Chondrocyte (in vitro differentiated cells): ENCODE measurements at regions not wholly inside any gene's neighbourhood (a gene's known extent, or its start where the extent isn't known, plus 50 kb on each side); places are given as distances from the start of the nearest gene placed in this dataset.

Experiments used
- DNase-seq: peaks from one replicate; pipeline ENCODE4 v3.0.0; 2021; ENCODE audit warnings: mixed read lengths, low spot score
- H3K27ac Mint-ChIP-seq: one replicate; pipeline ENCODE4 v1.8.0; 2021; ENCODE audit warnings: mild to moderate bottlenecking, moderate library complexity, mixed read lengths; ENCODE audit not compliant: unreplicated experiment
- H3K27me3 Mint-ChIP-seq: 2 replicates; pipeline ENCODE4 v1.8.0; 2021; ENCODE audit warnings: low read depth, mixed read lengths
- H3K36me3 Mint-ChIP-seq: 2 replicates; pipeline ENCODE4 v1.8.0; 2021; ENCODE audit warnings: low read depth, mixed read lengths
- H3K4me1 Mint-ChIP-seq: 2 replicates; pipeline ENCODE4 v1.8.0; 2021; ENCODE audit warnings: low read depth, mild to moderate bottlenecking, mixed read lengths
- H3K4me3 Mint-ChIP-seq: one replicate; pipeline ENCODE4 v1.8.0; 2021; ENCODE audit warnings: mild to moderate bottlenecking, moderate library complexity, mixed read lengths; ENCODE audit not compliant: unreplicated experiment
- H3K9me3 Mint-ChIP-seq: 2 replicates; pipeline ENCODE4 v1.8.0; 2021; ENCODE audit warnings: low read depth, mixed read lengths
- TF ChIP-seq, protein P1 (sequence below): fragments of 200-600 bp; sonication (generic); IDR thresholded peaks from 2 replicates; pipeline ENCODE4 v1.5.0; 2021; ENCODE audit warnings: antibody characterized with exemption, mild to moderate bottlenecking, moderate library complexity

- TF ChIP-seq, protein P1, sequence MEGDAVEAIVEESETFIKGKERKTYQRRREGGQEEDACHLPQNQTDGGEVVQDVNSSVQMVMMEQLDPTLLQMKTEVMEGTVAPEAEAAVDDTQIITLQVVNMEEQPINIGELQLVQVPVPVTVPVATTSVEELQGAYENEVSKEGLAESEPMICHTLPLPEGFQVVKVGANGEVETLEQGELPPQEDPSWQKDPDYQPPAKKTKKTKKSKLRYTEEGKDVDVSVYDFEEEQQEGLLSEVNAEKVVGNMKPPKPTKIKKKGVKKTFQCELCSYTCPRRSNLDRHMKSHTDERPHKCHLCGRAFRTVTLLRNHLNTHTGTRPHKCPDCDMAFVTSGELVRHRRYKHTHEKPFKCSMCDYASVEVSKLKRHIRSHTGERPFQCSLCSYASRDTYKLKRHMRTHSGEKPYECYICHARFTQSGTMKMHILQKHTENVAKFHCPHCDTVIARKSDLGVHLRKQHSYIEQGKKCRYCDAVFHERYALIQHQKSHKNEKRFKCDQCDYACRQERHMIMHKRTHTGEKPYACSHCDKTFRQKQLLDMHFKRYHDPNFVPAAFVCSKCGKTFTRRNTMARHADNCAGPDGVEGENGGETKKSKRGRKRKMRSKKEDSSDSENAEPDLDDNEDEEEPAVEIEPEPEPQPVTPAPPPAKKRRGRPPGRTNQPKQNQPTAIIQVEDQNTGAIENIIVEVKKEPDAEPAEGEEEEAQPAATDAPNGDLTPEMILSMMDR: no peak
- DNase-seq: no peak
- Mint-ChIP-seq H3K27me3 (peaks cover 11% of the 10 kb centered on the region), H3K4me3 (no peak overlapping the region), H3K9me3 (no peaks in the 10 kb centered on the region), H3K4me1 (no peaks in the 10 kb centered on the region), H3K27ac (no peak overlapping the region), H3K36me3 (no peaks in the 10 kb centered on the region)
Measured at GRCh38 chr3:184645336-184645735, 66.5 kb downstream of the MAGEF1 start.

DNA sequence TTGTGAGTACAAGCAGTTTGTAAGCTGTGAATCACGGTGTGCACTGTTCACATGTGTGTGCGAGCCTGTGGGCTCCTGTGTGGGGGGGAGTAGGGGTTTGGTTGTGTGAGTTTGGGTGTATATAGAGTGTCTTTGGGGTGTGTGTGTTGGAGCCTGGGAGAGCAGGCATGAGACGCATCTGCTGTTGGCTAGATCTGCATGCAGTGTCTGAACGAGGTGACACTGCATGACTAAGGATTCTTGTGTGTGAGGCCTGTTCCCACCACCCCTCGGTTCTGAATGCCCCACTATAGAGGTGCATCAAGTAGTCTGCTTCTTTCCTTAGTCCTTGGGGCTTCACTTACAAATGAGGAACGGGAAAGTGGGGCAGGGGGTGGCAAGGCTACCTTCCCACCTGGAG lies 68.4 kb downstream of the MAGEF1 start:
- H3K36me3 Mint-ChIP-seq: no peaks in the 10 kb centered on the region
- TF ChIP-seq, protein P1: no peak
- H3K27me3 Mint-ChIP-seq: peaks cover 11% of the 10 kb centered on the region
- no peaks in the 10 kb centered on the region for H3K4me1 Mint-ChIP-seq
- no peak for DNase-seq
- no peak overlapping the region for H3K4me3 Mint-ChIP-seq
- H3K27ac Mint-ChIP-seq: no peak overlapping the region
- H3K9me3 Mint-ChIP-seq: no peaks in the 10 kb centered on the region

DNA sequence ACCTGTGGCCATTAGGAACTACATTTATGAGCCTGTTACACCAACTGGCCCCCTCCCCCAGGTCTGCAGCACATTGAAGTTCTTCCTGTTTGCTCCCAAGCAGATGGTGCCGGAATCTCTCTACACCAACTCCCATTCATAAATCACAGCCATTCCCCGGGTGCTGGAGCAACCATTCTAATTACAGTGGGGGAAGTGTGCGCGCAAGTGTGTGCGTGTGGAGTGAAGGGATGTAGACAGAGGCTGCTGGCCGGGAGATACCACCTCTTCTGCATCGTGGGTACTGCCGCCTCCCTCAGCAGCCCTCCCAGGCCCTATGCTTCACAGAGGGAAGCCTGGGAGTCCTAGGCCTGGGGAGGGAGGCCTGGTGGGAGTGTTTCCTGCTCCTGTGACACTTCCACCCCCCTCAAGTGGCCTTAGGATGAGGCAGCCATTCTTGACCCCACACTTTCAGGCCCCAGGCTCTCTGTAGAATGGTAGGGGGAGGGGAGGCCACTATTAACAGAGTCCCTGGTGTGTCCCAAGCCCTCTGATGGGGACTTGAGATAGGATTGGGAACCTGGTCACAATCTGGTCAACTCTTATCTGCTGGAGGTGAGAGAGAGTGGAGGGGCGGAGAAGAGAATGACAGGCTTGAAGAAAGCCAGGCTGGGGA lies 69.1 kb downstream of the MAGEF1 start:
- no peak overlapping the region for H3K4me3 Mint-ChIP-seq

DNA sequence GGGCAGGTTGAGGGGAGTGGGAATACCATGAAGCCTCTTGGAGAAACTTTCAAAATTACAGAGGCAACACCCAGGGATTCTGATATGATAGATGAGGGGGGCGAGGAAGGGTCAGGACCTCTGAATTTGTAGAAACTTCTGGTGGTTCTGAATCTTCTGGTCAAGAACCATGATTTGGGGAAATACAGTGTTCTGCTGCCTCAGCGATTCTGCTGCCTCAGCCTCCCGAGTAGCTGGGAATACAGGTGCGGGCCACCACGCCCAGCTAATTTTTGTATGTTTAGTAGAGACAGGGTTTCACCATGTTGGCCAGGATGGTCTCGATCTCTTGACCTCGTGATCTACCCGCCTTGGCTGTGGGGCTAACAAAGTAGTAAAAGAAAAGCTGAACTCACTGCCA lies 70.4 kb downstream of the MAGEF1 start:
- Mint-ChIP-seq H3K27ac (no peak overlapping the region), H3K4me1 (no peaks in the 10 kb centered on the region), H3K27me3 (peaks cover 9% of the 10 kb centered on the region), H3K9me3 (no peaks in the 10 kb centered on the region), H3K4me3 (no peak overlapping the region), H3K36me3 (no peaks in the 10 kb centered on the region)
- DNase-seq: no peak
- TF ChIP-seq, protein P1: no peak

More for the DNA sequence above, 69.1 kb downstream of the MAGEF1 start:
- no peaks in the 10 kb centered on the region for H3K4me1 Mint-ChIP-seq
- no peaks in the 10 kb centered on the region for H3K9me3 Mint-ChIP-seq
- H3K27ac Mint-ChIP-seq: no peak overlapping the region
- H3K27me3 Mint-ChIP-seq: peaks cover 11% of the 10 kb centered on the region
- no peaks in the 10 kb centered on the region for H3K36me3 Mint-ChIP-seq
- DNase-seq: no peak
- TF ChIP-seq, protein P1: no peak

DNA sequence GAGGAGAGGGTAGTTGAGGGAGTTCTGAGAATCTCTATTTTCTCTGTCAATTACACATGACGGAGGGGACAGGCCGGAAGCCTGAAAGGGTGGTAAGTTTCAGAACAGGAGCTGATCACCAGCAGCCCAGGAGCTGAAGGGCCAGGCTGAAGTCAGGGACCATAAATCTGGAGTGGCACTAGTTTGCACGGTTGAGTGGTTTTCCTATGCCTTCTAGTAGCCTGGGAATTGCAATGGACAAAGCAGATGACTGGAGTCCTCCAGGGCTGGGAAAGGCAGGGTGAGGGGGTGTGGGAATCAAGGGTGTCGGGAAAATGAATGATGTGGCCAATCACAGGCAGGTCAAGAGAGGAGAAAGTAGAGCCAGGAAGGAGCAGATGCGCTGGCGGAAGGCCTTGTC lies 72.5 kb downstream of the MAGEF1 start:
- Mint-ChIP-seq H3K36me3 (no peaks in the 10 kb centered on the region), H3K27ac (no peak overlapping the region), H3K4me1 (no peaks in the 10 kb centered on the region), H3K9me3 (no peaks in the 10 kb centered on the region), H3K27me3 (peaks cover 7% of the 10 kb centered on the region), H3K4me3 (no peak overlapping the region)
- TF ChIP-seq, protein P1: no peak
- no peak for DNase-seq
